GM10248 (cell line): ENCODE measurements at regions not wholly inside any gene's neighbourhood (a gene's known extent, or its start where the extent isn't known, plus 50 kb on each side); places are given as distances from the start of the nearest gene placed in this dataset.

ENCODE experiments used
- CTCF ChIA-PET: fragments of 300-600 bp; sonication (Branson Sonifier 250); formaldehyde crosslinking; extraction: SDS; loops from one replicate; lab custom pipeline; 2021; ENCODE audit warnings: antibody characterized with exemption; lab: Yijun Ruan, JAX
- POLR2A ChIA-PET: fragments of 350-650 bp; sonication (Branson Sonifier 250); formaldehyde crosslinking; extraction: SDS; loops from one replicate; lab custom pipeline; 2020; ENCODE audit warnings: antibody characterized with exemption; lab: Yijun Ruan, JAX
- DNase-seq: peaks from one replicate; pipeline ENCODE4 v3.0.0; 2012; ENCODE audit errors: extremely low spot score
- CTCF ChIP-seq: IDR thresholded peaks from 2 replicates; pipeline ENCODE4 v1.5.1; 2012; ENCODE audit warnings: mild to moderate bottlenecking, low read depth; ENCODE audit errors: extremely low read depth, missing control alignments, control extremely low read depth

GRCh38 chr2:149727927-149728326 is 140.4 kb upstream of the MMADHC start:
- POLR2A ChIA-PET: no interaction called here
- TF ChIP-seq CTCF: no peak
- DNase-seq: no peak
- CTCF ChIA-PET: no interaction called here

GRCh38 chr2:149725234-149725633 is 137.7 kb upstream of the MMADHC start:
- DNase-seq: no peak
- TF ChIP-seq CTCF: no peak
- ChIA-PET CTCF (no interaction called here), POLR2A (no interaction called here)

- ChIA-PET CTCF (no interaction called here), POLR2A (no interaction called here)
- DNase-seq: no peak
- TF ChIP-seq CTCF: no peak
Measured at GRCh38 chr2:149724091-149724490, 136.5 kb upstream of the MMADHC start.

- DNase-seq: no peak
- no peak for TF ChIP-seq CTCF
- CTCF ChIA-PET: no interaction called here
- POLR2A ChIA-PET: no interaction called here
Measured at GRCh38 chr2:149720615-149721014, 133.0 kb upstream of the MMADHC start.

GRCh38 chr2:149719695-149720094 is 132.1 kb upstream of the MMADHC start:
- CTCF ChIA-PET: no interaction called here
- no peak for TF ChIP-seq CTCF
- POLR2A ChIA-PET: no interaction called here
- DNase-seq: no peak

GRCh38 chr2:149716687-149717086 is 129.1 kb upstream of the MMADHC start:
- TF ChIP-seq CTCF: no peak
- ChIA-PET POLR2A (no interaction called here), CTCF (interaction anchor here (1.3 to 1.9 kb wide), 2 partner anchors 14 to 20 kb away, joined by 4 read pairs; no protein-coding TSS in a partner anchor)
- no peak for DNase-seq

GRCh38 chr2:149715894-149716293 is 128.3 kb upstream of the MMADHC start:
- TF ChIP-seq CTCF: no peak
- no peak for DNase-seq
- ChIA-PET POLR2A (no interaction called here), CTCF (interaction anchor here (1.3 to 1.9 kb wide), 2 partner anchors 15 to 19 kb away, joined by 4 read pairs; no protein-coding TSS in a partner anchor)
